Astrocyte of the spinal cord (primary cell): ENCODE measurements at regions not wholly inside any gene's neighbourhood (a gene's known extent, or its start where the extent isn't known, plus 50 kb on each side); places are given as distances from the start of the nearest gene placed in this dataset.

Experiments used
- DNase-seq: peaks from one replicate; pipeline ENCODE4 v3.0.0; 2011; ENCODE audit warnings: low read depth, low spot score
- H3K4me3 ChIP-seq: 2 replicates; pipeline ENCODE4 v1.5.1; 2011; ENCODE audit warnings: low read depth, mild to moderate bottlenecking, low read length, moderate library complexity
- CTCF ChIP-seq: IDR thresholded peaks from 2 replicates; pipeline ENCODE4 v1.5.1; 2012; ENCODE audit warnings: low read depth, mild to moderate bottlenecking, low read length, inconsistent platforms
- in situ Hi-C: cut with HindIII; loops from 2 replicates; pipeline ENCODE4 v1.10.0; 2017; ENCODE audit warnings: low sequenced_read_pairs

GRCh38 chrX:107502316-107502715 lies 52.9 kb downstream of the FRMPD3 start:
- no peak for DNase-seq
- no peak overlapping the region for H3K4me3 ChIP-seq
- in situ Hi-C loops = no loop called here
- TF ChIP-seq CTCF = no peak

- TF ChIP-seq CTCF = no peak
- DNase-seq = no peak
- in situ Hi-C loops = no loop called here
- no peak overlapping the region for H3K4me3 ChIP-seq
Measured at GRCh38 chrX:107504006-107504405, 54.6 kb downstream of the FRMPD3 start.

GRCh38 chrX:107505223-107505622 lies 55.8 kb downstream of the FRMPD3 start:
- no peak for TF ChIP-seq CTCF
- H3K4me3 ChIP-seq = no peak overlapping the region
- in situ Hi-C loops = no loop called here
- DNase-seq = no peak

GRCh38 chrX:107506596-107507031 lies 57.2 kb downstream of the FRMPD3 start:
- no peak for TF ChIP-seq CTCF
- no peak for DNase-seq
- no peak overlapping the region for H3K4me3 ChIP-seq
- in situ Hi-C loops = no loop called here

- no peak for TF ChIP-seq CTCF
- in situ Hi-C loops = no loop called here
- DNase-seq = no peak
- no peak overlapping the region for H3K4me3 ChIP-seq
Measured at GRCh38 chrX:107507093-107507743, 57.8 kb downstream of the FRMPD3 start.

- DNase-seq = no peak
- H3K4me3 ChIP-seq = no peak overlapping the region
- in situ Hi-C loops = no loop called here
- TF ChIP-seq CTCF = no peak
Measured at GRCh38 chrX:107507744-107508117, 58.3 kb downstream of the FRMPD3 start.
